Adrenal gland (tissue), 9 donors: ENCODE measurements at regions not wholly inside any gene's neighbourhood (a gene's known extent, or its start where the extent isn't known, plus 50 kb on each side); places are given as distances from the start of the nearest gene placed in this dataset.

Experiments
- DNase-seq, 7 donors: peaks; one replicate each; pipeline ENCODE4 v3.0.0-alpha.2; 2019 to 2020
- H3K27ac ChIP-seq, 5 donors: fragments of 200-600 bp; sonication (generic) in 4 of 5; 1 replicate in 3 of 5; 2 replicates in 2 of 5; pipeline versions ENCODE4 v1.5.1 to v1.8.0; 2016 to 2020; ENCODE audit warnings: mild to moderate bottlenecking in 1 of 5
- H3K27me3 ChIP-seq: fragments of 200-600 bp; 2 replicates; pipeline ENCODE4 v1.8.0; 2021
- H3K36me3 ChIP-seq, 2 donors: fragments of 200-600 bp; replicated peaks in 1 of 2; 1 replicate in 1 of 2; 2 replicates in 1 of 2; pipeline versions ENCODE4 v1.5.1 to v1.8.0; 2018 to 2022
- H3K4me1 ChIP-seq, 2 donors: fragments of 200-600 bp; replicated peaks in 1 of 2; 1 replicate in 1 of 2; 2 replicates in 1 of 2; pipeline versions ENCODE4 v1.5.1 to v1.8.0; 2018 to 2021
- H3K4me3 ChIP-seq, 4 donors: fragments of 200-600 bp; sonication (generic) in 3 of 4; one replicate each; pipeline ENCODE4 v1.5.1; 2016 to 2018
- H3K9me3 ChIP-seq, 3 donors: fragments of 200-600 bp; sonication (generic) in 1 of 3; replicated peaks in 1 of 3; 1 replicate in 2 of 3; 2 replicates in 1 of 3; pipeline versions ENCODE4 v1.5.1 to v1.8.0; 2016 to 2021
- CTCF ChIP-seq, 6 experiments: fragments of 450-650 bp in 4 of 6; fragments of 200-600 bp in 2 of 6; sonication (generic) in 1 of 6; IDR thresholded peaks; 1 replicate in 5 of 6; 2 replicates in 1 of 6; pipeline versions ENCODE4 v1.5.1 to v1.8.0; 2016 to 2021; ENCODE audit warnings: antibody characterized with exemption in 6 of 6, mild to moderate bottlenecking in 2 of 6, moderate library complexity in 1 of 6
- POLR2A ChIP-seq, 2 donors: fragments of 450-650 bp; IDR thresholded peaks; one replicate each; pipeline ENCODE4 v1.6.1; 2017; ENCODE audit warnings: antibody characterized with exemption in 2 of 2, mild to moderate bottlenecking in 2 of 2, moderate library complexity in 1 of 2
- WGBS, 4 donors: extraction: QIAGEN DNeasy Blood & Tissue Kit in 2 of 4; methylation state at CpG; one replicate each; pipeline versions ENCODE4 v1.1.5 to v1.1.7; 2013 to 2017; 5-methylcytosine and 5-hydroxymethylcytosine counted together
- intact Hi-C, 2 donors: fragments of 100-400 bp; cut with DNase I; formaldehyde crosslinking; loops; one replicate each; pipeline versions ENCODE4 v1.14.1 to v1.15.0; 2022 to 2023
- donor health status: healthy with polysubstance abuse.
- donor health status: Bipolar disorder and iron deficiency.
- donor health status: DM: yes; HTN: yes; CAD: no.
- donor health status: DM: no; HTN: no; CAD: no.
- donor health status: DM: no; HTN: no; CAD: no.

- H3K4me3 ChIP-seq: no peak overlapping the region
- TF ChIP-seq POLR2A (IDR thresholded peaks at IDR 0.05) (no peak), CTCF (IDR thresholded peaks at IDR 0.05) (no peak)
- H3K27me3 ChIP-seq: no peaks in the 10 kb centered on the region
- H3K9me3 ChIP-seq: no peaks in the 10 kb centered on the region
- WGBS, 4 donors: 22 to 36% (median 30%) methylated on average over 2 of the region's 2 CpGs
- H3K4me1 ChIP-seq: no peaks in the 10 kb centered on the region
- intact Hi-C loops: no loop called here
- DNase-seq: no peak
- H3K27ac ChIP-seq: no peak overlapping the region
- H3K36me3 ChIP-seq: no peaks in the 10 kb centered on the region
These were observed 2120.0 kb upstream of the RAG2 start for GRCh38 chr11:38718049-38718448.

GRCh38 chr11:38711110-38711509, 2113.1 kb upstream of the RAG2 start:
- Histone ChIP-seq H3K27ac (no peak overlapping the region), H3K4me3 (no peak overlapping the region), H3K9me3 (no peaks in the 10 kb centered on the region), H3K36me3 (no peaks in the 10 kb centered on the region), H3K4me1 (peaks cover 0 to 4% of the 10 kb centered on the region in 2 donors), H3K27me3 (no peaks in the 10 kb centered on the region)
- TF ChIP-seq CTCF (IDR thresholded peaks at IDR 0.05) (no peak), POLR2A (IDR thresholded peaks at IDR 0.05) (no peak)
- intact Hi-C loops: no loop called here
- no peak for DNase-seq

GRCh38 chr11:38710262-38710661, 2112.2 kb upstream of the RAG2 start:
- no peaks in the 10 kb centered on the region for H3K27me3 ChIP-seq
- H3K27ac ChIP-seq: no peak overlapping the region
- 66 to 70% (median 68%) methylated on average over 5 of the region's 5 CpGs for WGBS, 4 donors
- H3K9me3 ChIP-seq: no peaks in the 10 kb centered on the region
- no peaks in the 10 kb centered on the region for H3K36me3 ChIP-seq
- TF ChIP-seq CTCF (IDR thresholded peaks at IDR 0.05) (no peak), POLR2A (IDR thresholded peaks at IDR 0.05) (no peak)
- H3K4me3 ChIP-seq: no peak overlapping the region
- no peak for DNase-seq
- peaks cover 0 to 4% of the 10 kb centered on the region in 2 donors for H3K4me1 ChIP-seq
- intact Hi-C loops: no loop called here

- H3K27ac ChIP-seq: no peak overlapping the region
- H3K4me3 ChIP-seq: no peak overlapping the region
- WGBS, 4 donors: 60 to 74% (median 68%) methylated on average over 2 of the region's 2 CpGs
- H3K4me1 ChIP-seq: no peaks in the 10 kb centered on the region
- no peaks in the 10 kb centered on the region for H3K36me3 ChIP-seq
- intact Hi-C loops: no loop called here
- no peak for TF ChIP-seq CTCF (IDR thresholded peaks at IDR 0.05)
- no peak for TF ChIP-seq POLR2A (IDR thresholded peaks at IDR 0.05)
- peaks cover 0 to 9% (median 0%) of the 10 kb centered on the region in 3 donors for H3K9me3 ChIP-seq
- DNase-seq: no peak
- H3K27me3 ChIP-seq: no peaks in the 10 kb centered on the region
These were observed 2102.1 kb upstream of the RAG2 start for GRCh38 chr11:38700111-38700510.
